ENCODE measurements at regions not wholly inside any gene's neighbourhood (a gene's known extent, or its start where the extent isn't known, plus 50 kb on each side); places are given as distances from the start of the nearest gene placed in this dataset.

DNA sequence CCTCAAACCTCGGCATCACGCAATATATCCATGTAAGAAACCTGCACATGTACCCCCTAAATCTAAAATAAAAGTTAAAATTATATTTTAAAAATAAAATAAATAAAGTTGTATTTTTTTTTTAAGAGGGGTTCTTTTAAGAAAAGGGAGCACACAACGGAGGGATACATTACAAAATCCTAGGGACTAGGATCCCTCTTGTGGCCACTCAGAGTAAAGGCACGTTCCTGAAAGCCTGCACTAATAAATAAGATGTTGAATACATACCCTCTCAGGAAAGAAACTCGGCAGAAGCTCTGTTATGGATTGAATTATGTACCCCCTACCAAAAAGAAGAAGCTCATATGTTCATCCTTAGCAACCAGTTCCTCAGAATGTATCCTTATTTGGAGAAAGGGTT is 50.9 kb upstream of the PRDX4 start:
- TF ChIP-seq POLR2A (IDR thresholded peaks at IDR 0.05; ENCODE audit: low read depth, low read length) (no peak), POLR2AphosphoS5 (IDR thresholded peaks at IDR 0.05; ENCODE audit: low read depth, low read length) (no peak), TAF1 (IDR thresholded peaks at IDR 0.05; ENCODE audit: borderline replicate concordance, low read depth, low read length) (no peak)
